NCI-H2171 treated with DMSO at 0.1 percent for 48 hours (cell line): ENCODE measurements at regions not wholly inside any gene's neighbourhood (a gene's known extent, or its start where the extent isn't known, plus 50 kb on each side); places are given as distances from the start of the nearest gene placed in this dataset.

Experiments used
- DNase-seq: peaks from one replicate; lab custom pipeline; 2025; lab: John Stamatoyannopoulos, UW

GRCh38 chr2:224325941-224326340 lies 76.0 kb downstream of the FAM124B start:
- no peak for DNase-seq

GRCh38 chr2:224324604-224325003 lies 77.3 kb downstream of the FAM124B start:
- DNase-seq, result no peak

GRCh38 chr2:224320660-224321059 lies 81.2 kb downstream of the FAM124B start:
- no peak for DNase-seq

GRCh38 chr2:224319750-224320149 lies 82.2 kb downstream of the FAM124B start:
- DNase-seq, result no peak

GRCh38 chr2:224312741-224313140 lies 89.2 kb downstream of the FAM124B start:
- no peak for DNase-seq

- no peak for DNase-seq
These were observed 90.8 kb downstream of the FAM124B start for GRCh38 chr2:224310943-224311625.

- DNase-seq, result no peak
These were observed 92.7 kb downstream of the FAM124B start for GRCh38 chr2:224309176-224309575.

- DNase-seq, result no peak
These were observed 93.5 kb downstream of the FAM124B start for GRCh38 chr2:224308272-224308911.

GRCh38 chr2:224302952-224303351 lies 99.0 kb downstream of the FAM124B start:
- no peak for DNase-seq

GRCh38 chr2:224293976-224294375 lies 107.9 kb downstream of the FAM124B start:
- DNase-seq, result no peak

GRCh38 chr2:224287531-224287930 lies 114.4 kb downstream of the FAM124B start:
- DNase-seq, result no peak

GRCh38 chr2:224286923-224287322 lies 115.0 kb downstream of the FAM124B start:
- no peak for DNase-seq

- DNase-seq, result peak; percentile 10
These were observed 117.6 kb downstream of the FAM124B start for GRCh38 chr2:224284134-224284946.

GRCh38 chr2:224283466-224283965 lies 118.4 kb downstream of the FAM124B start:
- no peak for DNase-seq

- no peak for DNase-seq
These were observed 120.5 kb downstream of the FAM124B start for GRCh38 chr2:224281374-224281773.

- DNase-seq, result no peak
These were observed 123.4 kb downstream of the FAM124B start for GRCh38 chr2:224278531-224278930.

GRCh38 chr2:224276251-224276650 lies 125.7 kb downstream of the FAM124B start:
- no peak for DNase-seq

GRCh38 chr2:224272237-224272910 lies 129.5 kb downstream of the FAM124B start:
- DNase-seq, result no peak

- no peak for DNase-seq
These were observed 130.2 kb downstream of the FAM124B start for GRCh38 chr2:224271617-224272236.

GRCh38 chr2:224268441-224268840 lies 133.5 kb downstream of the FAM124B start:
- no peak for DNase-seq

- DNase-seq, result no peak
These were observed 137.6 kb downstream of the FAM124B start for GRCh38 chr2:224264259-224264658.

GRCh38 chr2:224263571-224264043 lies 138.3 kb downstream of the FAM124B start:
- no peak for DNase-seq
